SK-N-SH treated with all-trans-retinoic acid at 6 μM for 48 hours (cell line): ENCODE measurements at regions not wholly inside any gene's neighbourhood (a gene's known extent, or its start where the extent isn't known, plus 50 kb on each side); places are given as distances from the start of the nearest gene placed in this dataset.

Source experiments
- ARNTL ChIP-seq: fragments of 450-650 bp; formaldehyde crosslinking; IDR thresholded peaks from 2 replicates; pipeline ENCODE4 v1.5.0; 2020; ENCODE audit warnings: low read depth, mild to moderate bottlenecking, moderate library complexity, borderline replicate concordance
- BACH2 ChIP-seq: fragments of 250-450 bp; sonication (Bioruptor Pico); IDR thresholded peaks from 2 replicates; pipeline ENCODE4 v1.9.0; 2021; ENCODE audit warnings: mild to moderate bottlenecking, borderline replicate concordance
- ESRRG ChIP-seq: fragments of 250-450 bp; sonication (Bioruptor Pico); IDR thresholded peaks from 2 replicates; pipeline ENCODE4 v1.6.1; 2021; ENCODE audit warnings: mild to moderate bottlenecking
- GLIS3 ChIP-seq: fragments of 250-450 bp; sonication (Bioruptor Pico); IDR thresholded peaks from 2 replicates; pipeline ENCODE4 v1.5.0; 2020; ENCODE audit warnings: mild to moderate bottlenecking, moderate library complexity
- PATZ1 ChIP-seq: fragments of 250-450 bp; sonication (Bioruptor Pico); IDR thresholded peaks from 2 replicates; pipeline ENCODE4 v1.8.0; 2020; ENCODE audit warnings: mild to moderate bottlenecking, moderate library complexity, borderline replicate concordance
- POU6F1 ChIP-seq: fragments of 250-450 bp; sonication (Bioruptor Pico); IDR thresholded peaks from 2 replicates; pipeline ENCODE4 v1.8.0; 2021; ENCODE audit warnings: low read depth, mild to moderate bottlenecking, moderate library complexity, borderline replicate concordance
- SNAI2 ChIP-seq: fragments of 250-450 bp; sonication (Bioruptor Pico); IDR thresholded peaks from 2 replicates; pipeline ENCODE4 v1.5.0; 2020; ENCODE audit warnings: mild to moderate bottlenecking, moderate library complexity
- TCF4 ChIP-seq: fragments of 250-450 bp; sonication (Bioruptor Pico); IDR thresholded peaks from 2 replicates; pipeline ENCODE4 v1.8.0; 2021; ENCODE audit warnings: mild to moderate bottlenecking, moderate library complexity, borderline replicate concordance
- TOX ChIP-seq: fragments of 250-450 bp; sonication (Bioruptor Pico); IDR thresholded peaks from 2 replicates; pipeline ENCODE4 v1.8.0; 2021; ENCODE audit warnings: mild to moderate bottlenecking, moderate library complexity, borderline replicate concordance
- ZFP3 ChIP-seq: fragments of 250-450 bp; sonication (Bioruptor Pico); IDR thresholded peaks from 2 replicates; pipeline ENCODE4 v1.5.0; 2020; ENCODE audit warnings: mild to moderate bottlenecking, moderate library complexity
- ZFP30 ChIP-seq: fragments of 450-650 bp; formaldehyde crosslinking; IDR thresholded peaks from 2 replicates; pipeline ENCODE4 v1.5.0; 2022; ENCODE audit warnings: mild to moderate bottlenecking, moderate library complexity
- ZNF565 ChIP-seq: fragments of 450-650 bp; formaldehyde crosslinking; conservative IDR thresholded peaks from 2 replicates; pipeline ENCODE4 v1.5.0; 2020; ENCODE audit warnings: low read depth, mild to moderate bottlenecking, moderate library complexity

- TF ChIP-seq ESRRG (CRISPR knock-in tag) (no peak), SNAI2 (CRISPR knock-in tag) (no peak), GLIS3 (CRISPR knock-in tag) (no peak), POU6F1 (CRISPR knock-in tag) (no peak), TCF4 (CRISPR knock-in tag) (no peak), ZNF565 (CRISPR knock-in tag) (no peak), ZFP3 (CRISPR knock-in tag) (no peak), TOX (CRISPR knock-in tag) (no peak), ZFP30 (CRISPR knock-in tag) (no peak), PATZ1 (no peak), ARNTL (no peak), BACH2 (CRISPR knock-in tag) (no peak)
Observed at GRCh38 chr12:118706437-118706836, 274.9 kb upstream of the SRRM4 start.
